CD4-positive, alpha-beta T cell treated with Interleukin-1 beta for 1 hour (primary cell): ENCODE measurements at regions not wholly inside any gene's neighbourhood (a gene's known extent, or its start where the extent isn't known, plus 50 kb on each side); places are given as distances from the start of the nearest gene placed in this dataset.
A peak's percentile ranks its signal among the peaks of the same experiment; 100 is the strongest.

Experiments used
- DNase-seq, 2 donors: peaks; one replicate each; pipeline ENCODE4 v3.0.0-alpha.2; 2020 to 2022

- no peak for DNase-seq
Measured at GRCh38 chr14:97273540-97273939, 476.4 kb downstream of the VRK1 start.

- DNase-seq: no peak
Measured at GRCh38 chr14:97274626-97275025, 477.4 kb downstream of the VRK1 start.

GRCh38 chr14:97275276-97275675 lies 478.1 kb downstream of the VRK1 start:
- no peak for DNase-seq

- DNase-seq: peak; percentile 2 to 3
Measured at GRCh38 chr14:97276573-97276972, 479.4 kb downstream of the VRK1 start.

- no peak for DNase-seq
Measured at GRCh38 chr14:97277711-97278110, 480.5 kb downstream of the VRK1 start.

GRCh38 chr14:97280526-97280925 lies 483.3 kb downstream of the VRK1 start:
- DNase-seq: no peak

- no peak for DNase-seq
Measured at GRCh38 chr14:97281741-97282140, 484.6 kb downstream of the VRK1 start.

GRCh38 chr14:97282210-97283004 lies 485.2 kb downstream of the VRK1 start:
- no peak for DNase-seq

GRCh38 chr14:97283005-97283403 lies 485.8 kb downstream of the VRK1 start:
- DNase-seq: no peak

GRCh38 chr14:97283426-97283825 lies 486.2 kb downstream of the VRK1 start:
- no peak for DNase-seq

GRCh38 chr14:97283841-97284240 lies 486.7 kb downstream of the VRK1 start:
- no peak for DNase-seq

GRCh38 chr14:97287956-97288355 lies 490.8 kb downstream of the VRK1 start:
- no peak for DNase-seq

- no peak for DNase-seq
Measured at GRCh38 chr14:97290065-97290464, 492.9 kb downstream of the VRK1 start.

GRCh38 chr14:97290977-97291376 lies 493.8 kb downstream of the VRK1 start:
- no peak for DNase-seq

GRCh38 chr14:97293659-97294058 lies 496.5 kb downstream of the VRK1 start:
- DNase-seq: no peak

- no peak for DNase-seq
Measured at GRCh38 chr14:97295108-97295710, 498.0 kb downstream of the VRK1 start.

GRCh38 chr14:97296176-97296575 lies 499.0 kb downstream of the VRK1 start:
- no peak for DNase-seq

GRCh38 chr14:97297100-97297499 lies 499.9 kb downstream of the VRK1 start:
- no peak for DNase-seq

- no peak for DNase-seq
Measured at GRCh38 chr14:97298331-97298730, 501.1 kb downstream of the VRK1 start.

GRCh38 chr14:97298736-97299135 lies 501.6 kb downstream of the VRK1 start:
- DNase-seq: no peak

- peak; percentile 23 to 51 for DNase-seq
Measured at GRCh38 chr14:97299661-97300060, 502.5 kb downstream of the VRK1 start.

- no peak for DNase-seq
Measured at GRCh38 chr14:97301931-97302559, 504.9 kb downstream of the VRK1 start.

GRCh38 chr14:97306133-97306759 lies 509.1 kb downstream of the VRK1 start:
- DNase-seq: no peak

GRCh38 chr14:97306760-97307246 lies 509.6 kb downstream of the VRK1 start:
- no peak for DNase-seq
